ENCODE measurements at regions not wholly inside any gene's neighbourhood (a gene's known extent, or its start where the extent isn't known, plus 50 kb on each side); places are given as distances from the start of the nearest gene placed in this dataset.

DNA sequence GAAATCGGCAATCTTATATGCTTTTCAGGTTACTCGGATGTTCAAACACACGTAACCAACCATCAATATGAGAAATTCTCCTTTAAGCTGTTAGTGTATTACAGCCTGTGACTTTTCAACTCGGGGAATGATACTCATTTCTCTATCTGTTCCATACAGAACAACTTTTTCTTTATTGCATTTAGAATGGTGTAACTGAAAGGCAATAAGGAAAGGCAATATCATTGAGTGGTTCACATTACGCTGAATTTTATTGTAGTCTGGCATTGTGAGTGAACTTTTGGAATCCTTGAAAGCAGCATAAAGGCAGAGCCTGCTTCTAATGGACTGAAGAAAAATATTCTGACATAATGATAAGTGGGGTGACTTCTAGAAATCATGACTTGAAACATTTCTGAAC is 54.4 kb upstream of the MEF2C start:
- DNase-seq = no peak

DNA sequence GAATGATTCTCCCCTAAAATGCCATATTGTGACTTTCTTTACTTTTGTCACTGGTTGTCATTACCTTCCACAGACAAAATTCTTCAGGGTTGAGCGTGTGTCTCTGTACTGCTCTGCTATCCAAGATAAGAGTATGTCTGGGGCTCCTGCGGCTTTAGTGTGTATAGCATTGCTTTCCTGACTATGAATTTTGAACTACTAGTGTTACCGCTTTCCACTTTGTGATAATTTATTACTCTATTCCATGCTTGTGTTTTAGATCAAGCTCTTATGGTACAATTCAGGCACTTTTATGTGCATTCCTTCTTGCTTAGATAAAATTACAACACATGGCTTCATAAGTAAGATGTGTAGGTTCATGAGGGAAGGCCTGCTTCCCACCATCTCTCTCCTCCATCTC is 51.5 kb upstream of the MEF2C start:
- DNase-seq = no peak
